Chondrocyte (in vitro differentiated cells): ENCODE measurements at regions not wholly inside any gene's neighbourhood (a gene's known extent, or its start where the extent isn't known, plus 50 kb on each side); places are given as distances from the start of the nearest gene placed in this dataset.
A peak's percentile ranks its signal among the peaks of the same experiment; 100 is the strongest.
"Not testable (repeated sequence)": the region's sequence is repeated elsewhere in the genome, so short reads cannot be mapped to it uniquely, and the experiment has no call there.

Source experiments
- DNase-seq: peaks from one replicate; pipeline ENCODE4 v3.0.0; 2021; ENCODE audit warnings: mixed read lengths, low spot score
- H3K27ac Mint-ChIP-seq: one replicate; pipeline ENCODE4 v1.8.0; 2021; ENCODE audit warnings: mild to moderate bottlenecking, moderate library complexity, mixed read lengths; ENCODE audit not compliant: unreplicated experiment
- H3K27me3 Mint-ChIP-seq: 2 replicates; pipeline ENCODE4 v1.8.0; 2021; ENCODE audit warnings: low read depth, mixed read lengths
- H3K36me3 Mint-ChIP-seq: 2 replicates; pipeline ENCODE4 v1.8.0; 2021; ENCODE audit warnings: low read depth, mixed read lengths
- H3K4me1 Mint-ChIP-seq: 2 replicates; pipeline ENCODE4 v1.8.0; 2021; ENCODE audit warnings: low read depth, mild to moderate bottlenecking, mixed read lengths
- H3K4me3 Mint-ChIP-seq: one replicate; pipeline ENCODE4 v1.8.0; 2021; ENCODE audit warnings: mild to moderate bottlenecking, moderate library complexity, mixed read lengths; ENCODE audit not compliant: unreplicated experiment
- H3K9me3 Mint-ChIP-seq: 2 replicates; pipeline ENCODE4 v1.8.0; 2021; ENCODE audit warnings: low read depth, mixed read lengths
- TF ChIP-seq, protein P1 (sequence below): fragments of 200-600 bp; sonication (generic); IDR thresholded peaks from 2 replicates; pipeline ENCODE4 v1.5.0; 2021; ENCODE audit warnings: antibody characterized with exemption, mild to moderate bottlenecking, moderate library complexity

DNA sequence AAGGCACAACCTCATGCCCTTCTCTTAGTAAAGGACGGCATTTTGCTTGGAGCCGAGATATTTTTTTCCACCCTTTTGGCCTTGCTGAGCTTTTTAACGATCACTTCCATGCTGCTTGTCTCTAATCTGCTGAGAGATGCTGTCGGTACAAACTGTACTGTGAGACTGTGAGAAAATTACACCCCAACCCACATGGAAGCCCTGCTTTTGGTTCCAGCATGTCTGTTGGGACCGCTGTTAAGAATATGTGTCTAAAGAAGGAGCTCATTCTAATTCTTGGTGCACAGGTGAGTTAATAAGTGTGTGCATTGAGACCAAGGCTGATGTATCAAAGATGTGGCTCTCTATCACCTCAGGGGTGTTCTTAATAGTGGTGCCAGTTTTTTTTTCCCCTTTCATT is 304.5 kb upstream of the MAP3K7 start:
- DNase-seq, result no peak
- H3K4me1 Mint-ChIP-seq, result no peaks in the 10 kb centered on the region
- H3K9me3 Mint-ChIP-seq, result no peaks in the 10 kb centered on the region
- peaks cover 2% of the 10 kb centered on the region for H3K27me3 Mint-ChIP-seq
- no peak overlapping the region for H3K4me3 Mint-ChIP-seq
- TF ChIP-seq, protein P1, sequence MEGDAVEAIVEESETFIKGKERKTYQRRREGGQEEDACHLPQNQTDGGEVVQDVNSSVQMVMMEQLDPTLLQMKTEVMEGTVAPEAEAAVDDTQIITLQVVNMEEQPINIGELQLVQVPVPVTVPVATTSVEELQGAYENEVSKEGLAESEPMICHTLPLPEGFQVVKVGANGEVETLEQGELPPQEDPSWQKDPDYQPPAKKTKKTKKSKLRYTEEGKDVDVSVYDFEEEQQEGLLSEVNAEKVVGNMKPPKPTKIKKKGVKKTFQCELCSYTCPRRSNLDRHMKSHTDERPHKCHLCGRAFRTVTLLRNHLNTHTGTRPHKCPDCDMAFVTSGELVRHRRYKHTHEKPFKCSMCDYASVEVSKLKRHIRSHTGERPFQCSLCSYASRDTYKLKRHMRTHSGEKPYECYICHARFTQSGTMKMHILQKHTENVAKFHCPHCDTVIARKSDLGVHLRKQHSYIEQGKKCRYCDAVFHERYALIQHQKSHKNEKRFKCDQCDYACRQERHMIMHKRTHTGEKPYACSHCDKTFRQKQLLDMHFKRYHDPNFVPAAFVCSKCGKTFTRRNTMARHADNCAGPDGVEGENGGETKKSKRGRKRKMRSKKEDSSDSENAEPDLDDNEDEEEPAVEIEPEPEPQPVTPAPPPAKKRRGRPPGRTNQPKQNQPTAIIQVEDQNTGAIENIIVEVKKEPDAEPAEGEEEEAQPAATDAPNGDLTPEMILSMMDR, result no peak
- H3K36me3 Mint-ChIP-seq, result no peaks in the 10 kb centered on the region
- H3K27ac Mint-ChIP-seq, result no peak overlapping the region

GRCh38 chr6:90890683-90891330 is 303.9 kb upstream of the MAP3K7 start:
- H3K9me3 Mint-ChIP-seq, result no peaks in the 10 kb centered on the region
- no peak for DNase-seq
- no peaks in the 10 kb centered on the region for H3K36me3 Mint-ChIP-seq
- no peak overlapping the region for H3K27ac Mint-ChIP-seq
- H3K4me1 Mint-ChIP-seq, result peaks cover under 1% of the 10 kb centered on the region
- H3K4me3 Mint-ChIP-seq, result no peak overlapping the region
- TF ChIP-seq, protein P1, result no peak
- H3K27me3 Mint-ChIP-seq, result peaks cover 2% of the 10 kb centered on the region

GRCh38 chr6:90887764-90888163 is 300.9 kb upstream of the MAP3K7 start:
- TF ChIP-seq, protein P1, result no peak
- Mint-ChIP-seq H3K4me3 (no peak overlapping the region), H3K9me3 (peaks cover 19% of the 10 kb centered on the region), H3K27me3 (no peaks in the 10 kb centered on the region), H3K4me1 (peaks cover 7% of the 10 kb centered on the region), H3K27ac (no peak overlapping the region), H3K36me3 (peaks cover under 1% of the 10 kb centered on the region)
- no peak for DNase-seq

GRCh38 chr6:90885611-90886056 is 298.8 kb upstream of the MAP3K7 start:
- Mint-ChIP-seq H3K36me3 (peaks cover 5% of the 10 kb centered on the region), H3K27me3 (no peaks in the 10 kb centered on the region), H3K4me1 (peaks cover 7% of the 10 kb centered on the region), H3K4me3 (no peak overlapping the region), H3K9me3 (peaks cover 39% of the 10 kb centered on the region), H3K27ac (peak overlapping the region; percentile 46)
- no peak for DNase-seq
- TF ChIP-seq, protein P1, result no peak

DNA sequence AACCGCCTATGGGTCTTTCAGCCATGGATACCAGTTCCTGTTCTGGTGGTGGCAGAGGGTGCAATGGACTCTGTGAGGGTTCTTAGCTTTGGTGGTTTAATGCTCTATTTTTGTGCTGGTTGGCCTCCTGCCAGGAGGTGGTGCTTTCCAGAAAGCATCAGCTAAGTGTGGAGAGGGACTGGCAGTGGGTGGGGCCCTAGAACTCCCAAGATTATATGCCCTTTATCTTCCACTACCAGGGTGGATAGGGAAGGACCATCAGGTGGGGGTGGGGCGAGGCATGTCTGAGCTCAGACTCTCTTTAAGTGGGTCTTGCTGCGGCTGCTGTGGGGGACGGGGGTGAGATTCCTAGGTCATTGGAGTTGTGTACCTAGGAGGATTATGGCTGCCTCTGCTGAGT is 298.3 kb upstream of the MAP3K7 start:
- not testable (repeated sequence) for H3K36me3 Mint-ChIP-seq, H3K4me1 Mint-ChIP-seq, H3K4me3 Mint-ChIP-seq, H3K27ac Mint-ChIP-seq, DNase-seq, H3K27me3 Mint-ChIP-seq
- peaks cover 42% of the 10 kb centered on the region for H3K9me3 Mint-ChIP-seq

DNA sequence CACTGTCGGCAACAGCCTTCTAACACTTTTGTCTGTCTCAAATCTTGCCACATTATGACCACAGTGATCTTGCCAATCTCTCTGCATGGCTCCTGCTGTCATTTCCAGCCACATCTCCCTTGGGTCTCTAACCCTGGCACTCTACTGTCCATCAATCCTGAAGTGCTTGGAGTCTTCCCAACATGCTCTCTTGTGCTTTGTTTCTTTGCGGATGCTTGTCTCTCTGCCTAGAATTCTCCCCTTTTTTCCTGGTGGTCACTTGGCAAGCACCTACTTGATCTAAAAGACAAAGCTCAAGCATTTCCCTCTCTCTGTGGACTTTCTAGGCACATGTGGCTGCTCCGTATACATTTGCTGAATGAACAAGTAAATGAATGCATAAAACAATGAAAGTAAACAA is 290.7 kb upstream of the MAP3K7 start:
- no peak overlapping the region for H3K27ac Mint-ChIP-seq
- no peaks in the 10 kb centered on the region for H3K4me1 Mint-ChIP-seq
- peaks cover 4% of the 10 kb centered on the region for H3K36me3 Mint-ChIP-seq
- no peak overlapping the region for H3K4me3 Mint-ChIP-seq
- no peak for DNase-seq
- TF ChIP-seq, protein P1, result no peak
- peaks cover 15% of the 10 kb centered on the region for H3K27me3 Mint-ChIP-seq
- peaks cover 31% of the 10 kb centered on the region for H3K9me3 Mint-ChIP-seq
